ENCODE measurements at regions not wholly inside any gene's neighbourhood (a gene's known extent, or its start where the extent isn't known, plus 50 kb on each side); places are given as distances from the start of the nearest gene placed in this dataset.

GRCh38 chrX:124605511-124605910 is 259.1 kb downstream of the SH2D1A start (continued):
- TF ChIP-seq EZH2 (IDR thresholded peaks at IDR 0.05; ENCODE audit: low read depth, low read length, severe bottlenecking) (no peak), GABPA (IDR thresholded peaks at IDR 0.05; ENCODE audit: borderline replicate concordance, insufficient read depth, low read length) (no peak), PHF8 (conservative IDR thresholded peaks at IDR 0.05; ENCODE audit: low read depth, low read length) (no peak), E2F6 (IDR thresholded peaks at IDR 0.05) (no peak), EP300 (IDR thresholded peaks at IDR 0.05; ENCODE audit: borderline replicate concordance in 1 of 2, low read depth in 2 of 2, low read length in 2 of 2) (no peak), TEAD4 (IDR thresholded peaks at IDR 0.05; ENCODE audit: low read depth, low read length) (no peak)

All from H1 (cell line).